ENCODE measurements at regions not wholly inside any gene's neighbourhood (a gene's known extent, or its start where the extent isn't known, plus 50 kb on each side); places are given as distances from the start of the nearest gene placed in this dataset.
"Not testable (repeated sequence)": the region's sequence is repeated elsewhere in the genome, so short reads cannot be mapped to it uniquely, and the experiment has no call there.

DNA sequence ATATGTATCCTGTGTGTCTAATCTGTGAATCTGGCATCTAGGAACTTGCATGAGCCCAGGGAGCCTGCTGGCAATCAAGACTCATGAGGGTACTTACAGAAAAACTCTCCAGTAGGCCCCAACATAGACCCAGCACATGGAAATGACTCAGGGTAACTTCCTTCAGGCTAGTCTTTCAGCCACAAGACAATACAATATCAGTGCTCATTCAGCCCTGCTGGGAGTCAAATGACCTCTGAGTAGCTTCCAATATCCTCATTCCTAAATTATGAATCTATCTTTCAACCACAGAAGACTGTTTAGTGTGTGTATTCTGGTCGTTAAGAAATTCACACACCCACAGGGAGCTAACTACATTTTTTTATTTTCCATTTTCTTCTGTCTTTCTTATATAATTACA, 1273.0 kb downstream of the EFNA5 start:
- in situ Hi-C loops (cut with HindIII; ENCODE audit: low sequenced_read_pairs): no loop called here
- peak; percentile 97 for DNase-seq (ENCODE audit: low read depth, low spot score)
- TF ChIP-seq, protein P1, sequence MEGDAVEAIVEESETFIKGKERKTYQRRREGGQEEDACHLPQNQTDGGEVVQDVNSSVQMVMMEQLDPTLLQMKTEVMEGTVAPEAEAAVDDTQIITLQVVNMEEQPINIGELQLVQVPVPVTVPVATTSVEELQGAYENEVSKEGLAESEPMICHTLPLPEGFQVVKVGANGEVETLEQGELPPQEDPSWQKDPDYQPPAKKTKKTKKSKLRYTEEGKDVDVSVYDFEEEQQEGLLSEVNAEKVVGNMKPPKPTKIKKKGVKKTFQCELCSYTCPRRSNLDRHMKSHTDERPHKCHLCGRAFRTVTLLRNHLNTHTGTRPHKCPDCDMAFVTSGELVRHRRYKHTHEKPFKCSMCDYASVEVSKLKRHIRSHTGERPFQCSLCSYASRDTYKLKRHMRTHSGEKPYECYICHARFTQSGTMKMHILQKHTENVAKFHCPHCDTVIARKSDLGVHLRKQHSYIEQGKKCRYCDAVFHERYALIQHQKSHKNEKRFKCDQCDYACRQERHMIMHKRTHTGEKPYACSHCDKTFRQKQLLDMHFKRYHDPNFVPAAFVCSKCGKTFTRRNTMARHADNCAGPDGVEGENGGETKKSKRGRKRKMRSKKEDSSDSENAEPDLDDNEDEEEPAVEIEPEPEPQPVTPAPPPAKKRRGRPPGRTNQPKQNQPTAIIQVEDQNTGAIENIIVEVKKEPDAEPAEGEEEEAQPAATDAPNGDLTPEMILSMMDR (IDR thresholded peaks at IDR 0.05; ENCODE audit: low read depth, low read length): no peak
- H3K4me3 ChIP-seq (ENCODE audit: low read depth, low read length): no peak overlapping the region

DNA sequence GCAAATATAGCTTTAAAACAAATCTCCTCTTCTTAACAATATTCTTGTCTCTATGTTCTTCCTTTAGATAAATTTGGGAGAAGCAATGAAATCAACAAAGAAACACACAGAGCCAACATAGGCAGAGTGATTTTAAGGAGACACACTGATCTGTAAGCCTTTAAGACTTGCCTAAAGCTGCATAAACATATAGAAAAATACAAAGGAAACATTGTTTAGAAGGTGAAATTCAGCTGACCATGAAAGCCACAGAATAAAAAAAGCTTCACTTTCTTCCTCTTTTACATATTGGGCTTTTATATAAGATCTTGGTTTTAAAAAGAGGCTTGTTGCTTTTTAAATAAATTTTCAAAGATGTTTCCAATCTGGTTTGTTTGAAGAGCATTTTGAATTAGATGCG, 1277.5 kb downstream of the EFNA5 start:
- H3K4me3 ChIP-seq (ENCODE audit: low read depth, low read length): no peak overlapping the region
- in situ Hi-C loops (cut with HindIII; ENCODE audit: low sequenced_read_pairs): no loop called here
- DNase-seq (ENCODE audit: low read depth, low spot score): no peak
- TF ChIP-seq, protein P1 (IDR thresholded peaks at IDR 0.05; ENCODE audit: low read depth, low read length): no peak

DNA sequence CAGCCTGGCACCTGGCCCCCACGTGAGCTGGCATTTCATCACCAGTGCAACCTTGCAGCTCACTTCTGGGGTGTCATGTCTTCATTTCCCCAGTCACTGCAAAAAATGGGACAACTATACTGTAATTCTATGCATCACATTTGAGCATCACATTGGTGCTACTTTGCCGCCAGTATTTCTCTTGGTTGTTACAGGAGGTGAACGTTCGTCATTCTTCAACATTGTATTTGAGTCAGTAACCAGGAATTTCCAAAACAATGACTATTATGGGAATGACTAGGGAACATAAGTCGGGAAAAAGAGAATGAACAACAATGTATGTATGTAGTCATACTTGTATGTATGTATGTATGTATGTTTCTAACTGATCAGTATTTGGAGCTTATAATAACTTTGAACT, 1278.0 kb downstream of the EFNA5 start:
- in situ Hi-C loops (cut with HindIII; ENCODE audit: low sequenced_read_pairs): no loop called here
- TF ChIP-seq, protein P1 (IDR thresholded peaks at IDR 0.05; ENCODE audit: low read depth, low read length): no peak
- peak; percentile 66 for DNase-seq (ENCODE audit: low read depth, low spot score)
- no peak overlapping the region for H3K4me3 ChIP-seq (ENCODE audit: low read depth, low read length)

DNA sequence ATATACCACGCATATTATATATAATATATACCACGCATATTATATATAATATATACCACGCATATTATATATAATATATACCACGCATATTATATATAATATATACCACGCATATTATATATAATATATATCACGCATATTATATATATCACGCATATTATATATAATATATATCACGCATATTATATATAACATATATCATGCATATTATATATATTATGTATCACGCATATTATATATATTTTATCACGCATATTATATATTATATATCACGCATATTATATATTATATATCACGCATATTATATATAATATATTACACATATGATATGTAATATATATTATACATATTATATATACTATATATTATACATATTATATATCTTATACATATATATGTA, 1283.0 kb downstream of the EFNA5 start:
- in situ Hi-C loops (cut with HindIII; ENCODE audit: low sequenced_read_pairs); H3K4me3 ChIP-seq (ENCODE audit: low read depth, low read length); DNase-seq (ENCODE audit: low read depth, low spot score): not testable (repeated sequence)

DNA sequence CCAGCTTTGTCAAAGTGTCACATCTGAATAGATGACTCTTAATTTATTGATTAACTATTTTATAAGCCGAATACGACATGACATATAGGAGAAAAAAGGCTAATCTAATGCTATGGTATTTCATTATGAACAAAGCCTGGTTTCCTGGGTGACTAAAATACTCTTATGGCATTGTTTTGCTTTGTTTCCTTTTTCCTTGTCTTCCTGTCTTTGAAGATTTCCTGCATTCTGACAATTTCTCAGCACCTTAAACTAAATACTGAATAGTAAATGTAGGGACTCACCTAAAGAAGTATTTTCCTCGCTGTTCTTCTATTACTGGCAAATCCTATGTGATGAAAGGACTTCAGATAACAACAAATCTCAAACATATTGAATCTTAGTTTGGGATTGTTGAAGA, 1284.5 kb downstream of the EFNA5 start:
- TF ChIP-seq, protein P1 (IDR thresholded peaks at IDR 0.05; ENCODE audit: low read depth, low read length): no peak
- no peak overlapping the region for H3K4me3 ChIP-seq (ENCODE audit: low read depth, low read length)
- in situ Hi-C loops (cut with HindIII; ENCODE audit: low sequenced_read_pairs): no loop called here
- DNase-seq (ENCODE audit: low read depth, low spot score): no peak

DNA sequence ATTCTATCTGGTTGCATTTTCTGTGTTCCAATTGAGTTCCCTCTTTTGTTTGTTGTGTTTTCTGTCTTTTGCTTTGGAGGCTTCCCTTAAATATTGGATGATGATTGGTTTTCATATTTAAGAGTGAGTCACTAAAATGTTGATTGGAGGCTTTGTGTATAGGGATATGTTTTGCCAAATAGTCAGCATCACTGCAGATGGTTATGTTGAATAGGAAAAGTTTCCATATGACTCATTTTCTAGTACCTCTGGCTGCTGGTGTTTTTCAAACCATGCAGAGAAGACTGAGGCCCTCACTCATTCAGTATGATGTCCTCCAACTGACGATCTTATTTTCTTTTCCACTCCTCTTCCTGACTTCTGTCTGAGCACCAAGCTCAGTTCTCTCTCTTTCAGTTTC, 1290.0 kb downstream of the EFNA5 start:
- no peak overlapping the region for H3K4me3 ChIP-seq (ENCODE audit: low read depth, low read length)
- in situ Hi-C loops (cut with HindIII; ENCODE audit: low sequenced_read_pairs): no loop called here

DNA sequence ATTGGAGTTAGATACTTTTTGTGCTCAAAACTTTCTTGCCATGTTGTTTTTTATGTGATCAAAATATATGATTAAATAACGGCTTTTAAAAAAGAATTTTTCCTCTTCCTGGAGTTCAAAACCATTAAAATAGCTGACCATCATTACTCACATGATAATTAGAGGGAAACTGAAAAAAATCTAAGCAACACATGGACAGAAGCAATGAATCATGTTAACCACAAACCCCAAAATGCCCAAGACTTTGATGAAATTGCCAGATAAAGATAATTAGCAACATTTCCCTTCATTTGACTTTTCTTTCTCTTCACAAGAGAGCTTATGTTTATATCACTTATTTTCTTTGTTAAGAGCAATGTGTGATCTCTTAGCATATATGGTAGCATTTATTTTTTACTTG, 1294.2 kb downstream of the EFNA5 start:
- DNase-seq (ENCODE audit: low read depth, low spot score): peak; percentile 70
- no peak overlapping the region for H3K4me3 ChIP-seq (ENCODE audit: low read depth, low read length)
- TF ChIP-seq, protein P1 (IDR thresholded peaks at IDR 0.05; ENCODE audit: low read depth, low read length): no peak
- in situ Hi-C loops (cut with HindIII; ENCODE audit: low sequenced_read_pairs): no loop called here

More for the DNA sequence above, 1290.0 kb downstream of the EFNA5 start:
- TF ChIP-seq, protein P1 (IDR thresholded peaks at IDR 0.05; ENCODE audit: low read depth, low read length): no peak
- DNase-seq (ENCODE audit: low read depth, low spot score): peak; percentile 80
